ENCODE measurements at regions not wholly inside any gene's neighbourhood (a gene's known extent, or its start where the extent isn't known, plus 50 kb on each side); places are given as distances from the start of the nearest gene placed in this dataset.

DNA sequence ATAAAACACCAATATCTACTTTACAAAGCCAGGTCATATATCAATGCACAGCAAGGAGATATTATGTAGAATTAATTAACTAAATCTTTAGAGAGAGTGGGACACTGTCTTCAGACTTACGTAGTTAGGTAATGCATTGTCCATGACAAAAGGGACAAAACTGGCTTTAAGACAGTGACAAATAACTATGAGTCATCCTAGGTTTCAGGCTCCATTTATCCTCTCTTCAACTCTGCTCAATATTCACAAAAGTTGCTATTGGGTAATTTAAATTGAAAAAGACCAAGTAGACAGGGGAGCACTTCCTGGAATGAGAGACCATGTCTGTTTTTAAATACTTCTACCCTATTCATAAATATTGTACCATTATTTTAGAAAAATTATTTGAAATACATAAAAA, 464.5 kb downstream of the ARL4A start:
- TF ChIP-seq POLR2AphosphoS5 (IDR thresholded peaks at IDR 0.05; ENCODE audit: low read depth, low read length) (no peak), POLR2A (IDR thresholded peaks at IDR 0.05; ENCODE audit: low read depth, low read length) (no peak)

Data from GM12892 (cell line).